ENCODE measurements at regions not wholly inside any gene's neighbourhood (a gene's known extent, or its start where the extent isn't known, plus 50 kb on each side); places are given as distances from the start of the nearest gene placed in this dataset.

- no peaks in the 10 kb centered on the region for H3K4me1 Mint-ChIP-seq (ENCODE audit: low read depth)
These were observed 51.1 kb upstream of the ZNF236 start for GRCh38 chr18:76771192-76771799.

GRCh38 chr18:76767954-76768353, 54.4 kb upstream of the ZNF236 start:
- Mint-ChIP-seq H3K36me3 (ENCODE audit: low read depth) (no peaks in the 10 kb centered on the region), H3K4me1 (ENCODE audit: low read depth) (no peaks in the 10 kb centered on the region), H3K9me3 (peaks cover 22% of the 10 kb centered on the region), H3K4me3 (no peak overlapping the region), H3K27ac (no peak overlapping the region), H3K27me3 (peaks cover 2% of the 10 kb centered on the region)
- intact Hi-C loops (cut with micrococcal nuclease), result no loop called here

More at GRCh38 chr18:76771192-76771799, 51.1 kb upstream of the ZNF236 start:
- Mint-ChIP-seq H3K27ac (no peak overlapping the region), H3K36me3 (ENCODE audit: low read depth) (no peaks in the 10 kb centered on the region), H3K4me3 (no peak overlapping the region), H3K9me3 (peaks cover 22% of the 10 kb centered on the region), H3K27me3 (no peaks in the 10 kb centered on the region)
- intact Hi-C loops (cut with micrococcal nuclease), result no loop called here

- no peaks in the 10 kb centered on the region for H3K4me1 Mint-ChIP-seq (ENCODE audit: low read depth)
- no peak overlapping the region for H3K27ac Mint-ChIP-seq
These were observed 55.9 kb upstream of the ZNF236 start for GRCh38 chr18:76766429-76766828.

GRCh38 chr18:76765649-76766048, 56.7 kb upstream of the ZNF236 start:
- no peak overlapping the region for H3K4me3 Mint-ChIP-seq
- no peaks in the 10 kb centered on the region for H3K4me1 Mint-ChIP-seq (ENCODE audit: low read depth)
- H3K27ac Mint-ChIP-seq, result no peak overlapping the region
- peaks cover 7% of the 10 kb centered on the region for H3K27me3 Mint-ChIP-seq
- intact Hi-C loops (cut with micrococcal nuclease), result no loop called here
- no peaks in the 10 kb centered on the region for H3K36me3 Mint-ChIP-seq (ENCODE audit: low read depth)
- H3K9me3 Mint-ChIP-seq, result peaks cover 22% of the 10 kb centered on the region

More at GRCh38 chr18:76766429-76766828, 55.9 kb upstream of the ZNF236 start:
- Mint-ChIP-seq H3K36me3 (ENCODE audit: low read depth) (no peaks in the 10 kb centered on the region), H3K4me3 (no peak overlapping the region), H3K27me3 (peaks cover 7% of the 10 kb centered on the region), H3K9me3 (peaks cover 22% of the 10 kb centered on the region)
- intact Hi-C loops (cut with micrococcal nuclease), result no loop called here

- Mint-ChIP-seq H3K9me3 (peaks cover 22% of the 10 kb centered on the region), H3K36me3 (ENCODE audit: low read depth) (no peaks in the 10 kb centered on the region), H3K4me3 (no peak overlapping the region), H3K27ac (no peak overlapping the region), H3K27me3 (peaks cover 7% of the 10 kb centered on the region), H3K4me1 (ENCODE audit: low read depth) (no peaks in the 10 kb centered on the region)
- intact Hi-C loops (cut with micrococcal nuclease), result no loop called here
These were observed 58.0 kb upstream of the ZNF236 start for GRCh38 chr18:76764291-76764901.

- Mint-ChIP-seq H3K27ac (no peak overlapping the region), H3K4me1 (ENCODE audit: low read depth) (no peaks in the 10 kb centered on the region), H3K4me3 (no peak overlapping the region), H3K27me3 (peaks cover 7% of the 10 kb centered on the region), H3K9me3 (no peaks in the 10 kb centered on the region), H3K36me3 (ENCODE audit: low read depth) (no peaks in the 10 kb centered on the region)
- intact Hi-C loops (cut with micrococcal nuclease), result no loop called here
These were observed 63.3 kb upstream of the ZNF236 start for GRCh38 chr18:76759056-76759455.

GRCh38 chr18:76757925-76758324, 64.4 kb upstream of the ZNF236 start:
- peaks cover 5% of the 10 kb centered on the region for H3K27me3 Mint-ChIP-seq
- no peaks in the 10 kb centered on the region for H3K9me3 Mint-ChIP-seq
- no peaks in the 10 kb centered on the region for H3K4me1 Mint-ChIP-seq (ENCODE audit: low read depth)
- H3K27ac Mint-ChIP-seq, result no peak overlapping the region
- H3K36me3 Mint-ChIP-seq (ENCODE audit: low read depth), result no peaks in the 10 kb centered on the region
- no peak overlapping the region for H3K4me3 Mint-ChIP-seq
- intact Hi-C loops (cut with micrococcal nuclease), result no loop called here

GRCh38 chr18:76757335-76757734, 65.0 kb upstream of the ZNF236 start:
- intact Hi-C loops (cut with micrococcal nuclease), result no loop called here
- Mint-ChIP-seq H3K4me1 (ENCODE audit: low read depth) (no peaks in the 10 kb centered on the region), H3K27ac (no peak overlapping the region), H3K27me3 (peaks cover 4% of the 10 kb centered on the region), H3K4me3 (no peak overlapping the region), H3K36me3 (ENCODE audit: low read depth) (no peaks in the 10 kb centered on the region), H3K9me3 (peaks cover under 1% of the 10 kb centered on the region)

GRCh38 chr18:76756531-76757253, 65.7 kb upstream of the ZNF236 start:
- intact Hi-C loops (cut with micrococcal nuclease), result no loop called here
- H3K4me3 Mint-ChIP-seq, result no peak overlapping the region
- peaks cover 7% of the 10 kb centered on the region for H3K9me3 Mint-ChIP-seq
- no peaks in the 10 kb centered on the region for H3K36me3 Mint-ChIP-seq (ENCODE audit: low read depth)
- no peaks in the 10 kb centered on the region for H3K4me1 Mint-ChIP-seq (ENCODE audit: low read depth)
- H3K27me3 Mint-ChIP-seq, result peaks cover 1% of the 10 kb centered on the region
- H3K27ac Mint-ChIP-seq, result no peak overlapping the region

GRCh38 chr18:76754351-76754750, 68.0 kb upstream of the ZNF236 start:
- H3K4me3 Mint-ChIP-seq, result no peak overlapping the region
- no peaks in the 10 kb centered on the region for H3K27me3 Mint-ChIP-seq
- intact Hi-C loops (cut with micrococcal nuclease), result no loop called here
- no peaks in the 10 kb centered on the region for H3K36me3 Mint-ChIP-seq (ENCODE audit: low read depth)
- H3K9me3 Mint-ChIP-seq, result peaks cover 17% of the 10 kb centered on the region
- no peaks in the 10 kb centered on the region for H3K4me1 Mint-ChIP-seq (ENCODE audit: low read depth)
- no peak overlapping the region for H3K27ac Mint-ChIP-seq

GRCh38 chr18:76752400-76752799, 70.0 kb upstream of the ZNF236 start:
- H3K4me3 Mint-ChIP-seq, result no peak overlapping the region
- peaks cover 23% of the 10 kb centered on the region for H3K9me3 Mint-ChIP-seq
- H3K36me3 Mint-ChIP-seq (ENCODE audit: low read depth), result no peaks in the 10 kb centered on the region
- no peaks in the 10 kb centered on the region for H3K27me3 Mint-ChIP-seq
- H3K27ac Mint-ChIP-seq, result no peak overlapping the region
- intact Hi-C loops (cut with micrococcal nuclease), result no loop called here
- no peaks in the 10 kb centered on the region for H3K4me1 Mint-ChIP-seq (ENCODE audit: low read depth)

- H3K27me3 Mint-ChIP-seq, result no peaks in the 10 kb centered on the region
- no peaks in the 10 kb centered on the region for H3K36me3 Mint-ChIP-seq (ENCODE audit: low read depth)
- no peak overlapping the region for H3K4me3 Mint-ChIP-seq
- H3K27ac Mint-ChIP-seq, result no peak overlapping the region
- intact Hi-C loops (cut with micrococcal nuclease), result no loop called here
- H3K4me1 Mint-ChIP-seq (ENCODE audit: low read depth), result no peaks in the 10 kb centered on the region
- peaks cover 23% of the 10 kb centered on the region for H3K9me3 Mint-ChIP-seq
These were observed 71.2 kb upstream of the ZNF236 start for GRCh38 chr18:76750917-76751890.

GRCh38 chr18:76750269-76750668, 72.1 kb upstream of the ZNF236 start:
- Mint-ChIP-seq H3K27ac (no peak overlapping the region), H3K36me3 (ENCODE audit: low read depth) (no peaks in the 10 kb centered on the region), H3K9me3 (peaks cover 23% of the 10 kb centered on the region), H3K4me3 (no peak overlapping the region), H3K27me3 (no peaks in the 10 kb centered on the region), H3K4me1 (ENCODE audit: low read depth) (no peaks in the 10 kb centered on the region)
- intact Hi-C loops (cut with micrococcal nuclease), result no loop called here
